GM12873 (cell line): ENCODE measurements at regions not wholly inside any gene's neighbourhood (a gene's known extent, or its start where the extent isn't known, plus 50 kb on each side); places are given as distances from the start of the nearest gene placed in this dataset.

ENCODE experiments used
- CTCF ChIP-seq: IDR thresholded peaks from 2 replicates; pipeline ENCODE4 v1.5.1; 2012; ENCODE audit warnings: low read depth, mild to moderate bottlenecking, moderate library complexity, low read length, control low read depth; ENCODE audit not compliant: insufficient read depth; ENCODE audit errors: missing control alignments

- no peak for TF ChIP-seq CTCF
Observed at GRCh38 chr2:119104414-119104813, 54.1 kb downstream of the C1QL2 start.

GRCh38 chr2:119102964-119103363 is 55.6 kb downstream of the C1QL2 start:
- TF ChIP-seq CTCF = no peak

- TF ChIP-seq CTCF = no peak
Observed at GRCh38 chr2:119088416-119088815, 70.1 kb downstream of the C1QL2 start.

- no peak for TF ChIP-seq CTCF
Observed at GRCh38 chr2:119086327-119086726, 72.2 kb downstream of the C1QL2 start.

GRCh38 chr2:119085613-119086012 is 72.9 kb downstream of the C1QL2 start:
- TF ChIP-seq CTCF = no peak

GRCh38 chr2:119083416-119083815 is 75.1 kb downstream of the C1QL2 start:
- no peak for TF ChIP-seq CTCF

GRCh38 chr2:119082821-119083400 is 75.6 kb downstream of the C1QL2 start:
- no peak for TF ChIP-seq CTCF
